Stimulated activated CD8-positive, alpha-beta memory T cell treated with anti-CD3 and anti-CD28 coated beads, Interleukin-7, amount 100 ng/mL, for 24 hours (primary cell): ENCODE measurements at regions not wholly inside any gene's neighbourhood (a gene's known extent, or its start where the extent isn't known, plus 50 kb on each side); places are given as distances from the start of the nearest gene placed in this dataset.

Source experiments
- DNase-seq: peaks from one replicate; pipeline ENCODE4 v3.0.0-alpha.2; 2020; ENCODE audit warnings: low read depth

DNA sequence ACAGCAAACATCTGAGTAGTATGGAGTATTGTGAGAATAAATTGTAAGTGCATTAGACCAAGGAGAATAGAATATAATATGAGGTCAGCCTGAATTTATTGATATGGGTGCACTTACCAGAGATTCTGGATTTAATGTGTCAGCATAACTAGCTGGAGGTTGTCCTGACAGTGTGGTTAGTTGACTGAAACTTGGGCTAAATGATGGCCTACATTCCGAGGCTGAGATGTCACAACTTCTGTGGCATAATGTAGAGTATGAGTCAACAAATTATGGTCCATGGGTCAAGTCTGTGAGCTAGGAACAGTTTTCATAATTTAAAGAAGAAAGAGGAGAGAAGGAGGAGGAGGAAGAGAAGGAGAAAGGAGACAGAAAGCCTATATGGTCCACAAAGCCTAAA, 127.6 kb downstream of the QPCT start:
- DNase-seq = no peak

DNA sequence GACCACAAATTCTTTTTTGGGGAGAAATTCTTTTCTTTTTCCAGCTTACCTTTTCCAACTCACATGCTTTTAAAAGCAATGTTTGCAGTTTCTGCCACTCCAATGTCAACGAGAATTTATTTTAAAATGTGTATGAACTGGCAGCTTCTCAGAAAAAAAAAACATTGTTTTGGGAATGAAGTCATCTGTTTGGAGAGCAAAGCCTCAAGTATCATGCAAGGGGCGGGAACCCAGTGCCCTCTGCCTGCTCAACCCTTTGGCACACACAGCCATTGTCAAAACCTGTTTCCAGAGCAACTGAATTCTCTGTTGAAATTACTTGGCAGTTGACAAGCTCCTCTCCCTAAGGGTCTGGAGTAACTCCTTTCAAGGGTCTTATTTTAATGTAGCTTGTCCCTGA, 128.5 kb downstream of the QPCT start:
- no peak for DNase-seq

GRCh38 chr2:37476411-37476810, 132.0 kb downstream of the QPCT start:
- no peak for DNase-seq

DNA sequence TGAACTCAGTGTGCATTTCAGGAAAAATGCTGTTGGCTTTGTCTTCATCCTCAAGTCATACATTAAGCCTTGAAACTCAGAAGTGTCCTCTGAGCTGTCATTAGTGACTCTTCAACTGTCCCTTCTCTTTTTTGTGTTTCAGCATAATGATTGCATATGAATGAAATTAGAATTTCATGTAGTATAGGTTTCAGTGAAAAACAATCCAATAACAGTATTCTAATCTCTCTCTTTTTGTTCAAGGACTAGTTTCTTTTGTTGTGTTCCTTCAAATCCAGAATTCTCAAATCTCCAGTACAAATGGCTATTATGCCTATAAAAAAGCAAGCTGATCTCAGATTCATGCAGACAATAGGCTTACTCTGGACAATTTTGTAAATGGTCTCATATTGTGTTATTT, 133.5 kb downstream of the QPCT start:
- DNase-seq = no peak

DNA sequence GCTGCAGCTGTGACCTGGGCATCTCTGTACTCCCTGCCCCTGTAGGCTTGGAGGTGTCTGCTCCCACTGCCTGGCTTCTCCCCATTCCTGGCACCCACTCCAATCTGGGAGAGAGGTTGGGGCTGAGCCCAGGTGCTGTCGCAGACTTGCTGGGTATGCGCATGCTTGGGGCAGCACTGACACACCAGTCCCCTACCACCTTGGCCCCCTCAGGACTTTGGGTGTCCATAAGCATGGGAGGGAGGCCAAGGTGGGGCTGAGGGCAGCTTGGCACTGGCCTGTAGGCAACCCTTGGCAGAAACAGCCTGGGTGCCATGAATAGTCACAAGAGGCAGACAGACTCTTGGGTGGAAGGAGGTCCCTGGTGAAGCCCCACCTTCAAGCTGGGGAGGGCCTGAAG, 136.8 kb downstream of the QPCT start:
- no peak for DNase-seq

DNA sequence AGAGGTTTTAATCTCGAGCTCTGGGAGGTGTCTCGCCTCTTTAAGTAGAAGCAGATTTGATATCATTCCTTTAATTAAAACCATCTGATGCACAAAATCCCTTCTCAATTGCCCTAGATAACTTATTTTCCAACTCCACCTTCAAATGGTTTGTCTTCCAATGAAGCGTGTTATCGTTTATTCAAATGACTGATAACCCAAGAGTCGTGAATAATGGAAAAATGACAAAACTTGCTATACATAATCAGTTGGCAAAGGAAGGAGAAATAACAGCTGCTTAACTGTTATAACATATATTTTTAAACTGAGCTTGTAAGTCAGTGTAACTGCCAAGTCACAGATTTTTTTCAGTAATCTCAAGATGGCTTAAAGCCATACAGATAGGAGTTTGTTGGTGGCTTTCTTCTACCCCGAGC, 144.6 kb downstream of the QPCT start:
- DNase-seq = no peak

DNA sequence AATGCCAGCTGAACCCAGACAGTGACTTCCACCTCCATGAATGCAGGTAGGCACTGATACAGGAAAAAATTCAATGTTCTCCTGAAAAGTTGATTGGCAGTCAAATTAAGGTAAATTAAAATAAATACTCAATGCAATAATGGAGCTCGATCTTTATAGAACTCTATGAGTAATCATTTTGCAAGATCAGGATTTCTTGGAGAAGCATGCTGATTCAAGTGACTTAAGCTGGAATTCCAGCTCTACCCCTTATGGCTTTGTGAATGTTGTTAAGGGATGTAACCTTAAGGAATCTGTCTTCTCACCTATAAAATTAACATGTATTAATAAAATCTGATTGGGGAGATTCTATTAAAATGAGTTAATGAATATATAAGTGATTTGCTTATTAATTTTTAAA, 145.1 kb downstream of the QPCT start:
- no peak for DNase-seq

- DNase-seq = no peak
Observed at GRCh38 chr2:37493425-37493824, 149.0 kb downstream of the QPCT start.

GRCh38 chr2:37499113-37499512, 154.7 kb downstream of the QPCT start:
- DNase-seq = no peak

- DNase-seq = no peak
Observed at GRCh38 chr2:37500031-37500430, 155.6 kb downstream of the QPCT start.

DNA sequence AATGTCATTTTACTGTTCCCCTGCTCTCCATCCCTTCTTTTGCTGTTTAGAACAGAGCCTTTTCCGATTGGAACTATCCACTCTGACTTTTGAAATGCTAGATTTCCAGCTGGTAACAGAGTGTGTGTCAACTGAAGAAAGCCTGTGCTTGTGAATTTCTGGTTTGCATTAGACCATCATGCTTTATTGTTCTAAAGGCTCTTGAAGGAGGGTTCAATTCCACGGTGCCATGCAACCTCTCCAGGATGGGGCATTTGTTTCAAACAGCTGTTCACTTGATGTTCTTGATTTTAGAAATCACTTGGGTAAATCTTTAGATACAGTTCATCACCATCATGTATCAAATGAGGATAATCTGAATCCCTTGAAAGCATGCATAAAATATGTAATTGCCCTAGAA, 156.7 kb downstream of the QPCT start:
- DNase-seq = no peak

- no peak for DNase-seq
Observed at GRCh38 chr2:37506407-37507050, 162.1 kb downstream of the QPCT start.

DNA sequence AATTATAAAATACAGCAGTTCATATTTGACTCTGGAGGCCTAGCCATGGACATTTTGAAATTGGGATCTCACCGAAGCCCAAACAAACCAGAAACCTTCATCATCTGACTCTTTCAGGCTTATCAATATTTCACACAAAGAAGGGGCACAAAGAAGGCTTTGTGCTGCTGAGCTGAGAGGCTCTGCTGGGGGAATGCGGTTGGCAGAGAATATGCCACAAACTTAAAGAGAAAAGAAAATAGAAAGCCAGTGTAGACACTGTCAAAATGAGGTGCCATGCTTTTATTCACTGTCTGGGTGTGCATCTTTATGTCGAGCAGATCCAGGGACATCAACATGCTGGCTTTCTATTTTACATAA, 162.6 kb downstream of the QPCT start:
- DNase-seq = no peak

GRCh38 chr2:37507703-37508102, 163.3 kb downstream of the QPCT start:
- DNase-seq = no peak

DNA sequence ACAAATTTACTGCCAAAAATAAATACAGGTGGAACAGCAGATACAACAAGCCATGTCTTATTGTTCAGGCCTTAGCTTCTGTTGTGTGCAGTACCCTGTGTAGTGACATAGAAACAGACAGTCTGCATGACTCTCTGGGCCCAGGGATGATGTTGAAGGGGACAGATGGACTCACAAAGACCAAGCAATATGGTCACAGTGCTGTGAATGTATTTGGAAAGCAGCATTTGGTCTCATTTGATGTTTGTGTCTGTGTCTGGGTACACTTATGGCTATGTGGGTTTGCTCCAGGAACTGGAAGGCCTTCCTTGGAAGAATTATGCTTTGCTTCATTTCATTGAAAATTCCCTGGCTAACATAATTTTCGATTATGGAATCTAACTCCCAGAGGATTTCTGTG, 158.5 kb downstream of the CDC42EP3 start:
- DNase-seq = no peak

GRCh38 chr2:37523814-37524362, 147.6 kb downstream of the CDC42EP3 start:
- DNase-seq = no peak

- no peak for DNase-seq
Observed at GRCh38 chr2:37526323-37526722, 145.1 kb downstream of the CDC42EP3 start.

GRCh38 chr2:37526856-37527255, 144.6 kb downstream of the CDC42EP3 start:
- no peak for DNase-seq

GRCh38 chr2:37527361-37527760, 144.1 kb downstream of the CDC42EP3 start:
- DNase-seq = no peak

DNA sequence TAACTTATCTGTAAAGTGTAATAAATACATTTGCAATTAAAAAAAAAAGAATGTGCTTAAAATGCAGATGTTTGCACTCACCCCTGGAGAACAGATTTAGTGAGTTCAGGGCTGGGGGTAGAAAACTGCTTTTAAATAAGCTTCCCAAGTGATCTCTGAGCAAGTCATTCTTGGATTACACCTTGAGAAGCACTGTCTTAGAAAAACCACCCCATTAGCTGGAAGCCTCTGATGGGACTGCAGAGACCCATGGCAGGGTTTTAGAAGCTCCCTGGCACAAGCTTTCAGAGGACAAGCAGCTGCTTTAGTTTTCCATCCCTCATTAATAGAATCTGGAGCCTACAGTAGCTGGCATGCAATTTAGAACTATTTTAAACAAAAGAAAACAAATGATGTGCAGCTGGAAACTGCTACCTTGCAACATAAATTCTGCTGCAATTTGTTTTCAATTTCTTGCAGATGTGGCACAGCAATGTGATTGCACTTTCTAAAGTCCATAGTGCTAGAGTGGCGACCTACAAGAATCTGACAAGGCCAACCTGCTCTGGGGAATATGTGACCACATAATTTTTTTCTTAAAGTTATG, 141.5 kb downstream of the CDC42EP3 start:
- no peak for DNase-seq

DNA sequence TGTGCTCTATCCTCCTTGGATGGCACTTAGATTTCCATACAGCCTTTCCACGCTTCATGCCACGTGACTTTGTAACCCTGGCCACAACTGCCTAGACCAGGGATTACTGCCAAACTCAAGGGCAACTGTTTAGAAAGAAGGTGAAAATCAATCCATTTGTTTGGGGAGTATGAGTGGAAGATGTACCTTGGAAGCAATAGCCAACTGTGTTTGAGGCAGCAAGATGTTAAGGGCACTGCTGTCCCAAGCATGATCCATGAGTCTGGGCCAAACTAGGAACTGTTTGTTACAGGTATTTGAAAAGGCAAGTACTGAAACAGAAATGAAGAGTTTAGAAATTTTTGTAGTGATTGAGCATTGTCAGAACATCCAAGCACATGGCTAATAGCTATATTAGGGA, 138.9 kb downstream of the CDC42EP3 start:
- no peak for DNase-seq

- no peak for DNase-seq
Observed at GRCh38 chr2:37537316-37537715, 134.1 kb downstream of the CDC42EP3 start.

DNA sequence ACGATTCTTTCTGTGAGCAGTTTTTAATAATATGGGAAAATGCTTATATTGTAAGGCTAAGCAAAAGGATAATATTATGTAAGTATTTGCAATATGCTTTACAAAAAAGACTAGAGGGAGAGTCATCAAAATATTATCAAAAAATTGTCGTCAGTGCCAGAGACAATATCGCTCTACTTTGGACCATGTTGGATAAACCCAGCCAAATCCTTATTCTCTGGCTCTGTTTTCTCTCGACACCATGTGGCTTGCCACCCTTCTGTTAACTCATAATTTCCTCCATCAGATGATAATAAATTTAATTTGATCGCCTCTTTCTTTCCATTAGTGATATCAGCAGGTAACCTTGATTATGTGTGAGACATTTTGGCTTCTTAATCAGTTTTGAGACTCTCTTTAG, 129.9 kb downstream of the CDC42EP3 start:
- DNase-seq = no peak

GRCh38 chr2:37543999-37544557, 127.4 kb downstream of the CDC42EP3 start:
- no peak for DNase-seq
